Ovary (tissue), 7 donors: ENCODE measurements at regions not wholly inside any gene's neighbourhood (a gene's known extent, or its start where the extent isn't known, plus 50 kb on each side); places are given as distances from the start of the nearest gene placed in this dataset.

Experiments
- DNase-seq, 5 donors: peaks; one replicate each; pipeline ENCODE4 v3.0.0-alpha.2; 2019 to 2020
- H3K27ac ChIP-seq, 2 donors: fragments of 200-600 bp; one replicate each; pipeline versions ENCODE4 v1.5.1 to v1.8.0; 2019 to 2022
- H3K27me3 ChIP-seq: fragments of 200-600 bp; one replicate; pipeline ENCODE4 v1.8.0; 2022
- H3K36me3 ChIP-seq: fragments of 200-600 bp; sonication (generic); one replicate; pipeline ENCODE4 v1.5.1; 2019
- H3K4me1 ChIP-seq: one replicate; pipeline ENCODE4 v1.8.1; 2013; ENCODE audit warnings: mild to moderate bottlenecking, moderate library complexity; ENCODE audit not compliant: insufficient read depth
- H3K4me3 ChIP-seq: fragments of 200-600 bp; sonication (generic); one replicate; pipeline ENCODE4 v1.5.1; 2017
- H3K9me3 ChIP-seq, 2 donors: fragments of 200-600 bp in 1 of 2; sonication (generic) in 1 of 2; one replicate each; pipeline versions ENCODE4 v1.5.1 to v1.8.1; 2013 to 2019; ENCODE audit warnings: mild to moderate bottlenecking in 1 of 2, moderate library complexity in 1 of 2
- EP300 ChIP-seq: sonication (generic); formaldehyde crosslinking; IDR thresholded peaks from one replicate; pipeline ENCODE4 v1.6.1; 2017; ENCODE audit warnings: antibody characterized with exemption
- POLR2A ChIP-seq: fragments of 450-650 bp; IDR thresholded peaks from one replicate; pipeline ENCODE4 v1.6.1; 2017; ENCODE audit warnings: antibody characterized with exemption, mild to moderate bottlenecking, moderate library complexity
- WGBS, 3 donors: extraction: QIAGEN DNeasy Blood & Tissue Kit in 1 of 3; methylation state at CpG; one replicate each; pipeline versions ENCODE4 v1.1.5 to v1.1.7; 2013 to 2017; 5-methylcytosine and 5-hydroxymethylcytosine counted together
- intact Hi-C, 4 donors: fragments of 100-400 bp; cut with DNase I; formaldehyde crosslinking; loops; one replicate each; pipeline versions ENCODE4 v1.11.0 to v1.15.1; 2022 to 2023
- TF ChIP-seq, protein P1 (sequence below), 3 donors: fragments of 450-650 bp in 2 of 3; fragments of 200-600 bp in 1 of 3; IDR thresholded peaks; one replicate each; pipeline versions ENCODE4 v1.5.1 to v1.8.0; 2016 to 2022; ENCODE audit warnings: antibody characterized with exemption in 3 of 3, mild to moderate bottlenecking in 1 of 3
- donor health status: DM: no; HTN: no; CAD: no; lungs with moderate emphysema.
- donor health status: DM: no; HTN: no; CAD: no.
- donor health status: Bipolar disorder and iron deficiency.
- donor health status: DM: no; HTN: no; CAD: no.
- donor health status: DM: yes; HTN: yes; CAD: no.

DNA sequence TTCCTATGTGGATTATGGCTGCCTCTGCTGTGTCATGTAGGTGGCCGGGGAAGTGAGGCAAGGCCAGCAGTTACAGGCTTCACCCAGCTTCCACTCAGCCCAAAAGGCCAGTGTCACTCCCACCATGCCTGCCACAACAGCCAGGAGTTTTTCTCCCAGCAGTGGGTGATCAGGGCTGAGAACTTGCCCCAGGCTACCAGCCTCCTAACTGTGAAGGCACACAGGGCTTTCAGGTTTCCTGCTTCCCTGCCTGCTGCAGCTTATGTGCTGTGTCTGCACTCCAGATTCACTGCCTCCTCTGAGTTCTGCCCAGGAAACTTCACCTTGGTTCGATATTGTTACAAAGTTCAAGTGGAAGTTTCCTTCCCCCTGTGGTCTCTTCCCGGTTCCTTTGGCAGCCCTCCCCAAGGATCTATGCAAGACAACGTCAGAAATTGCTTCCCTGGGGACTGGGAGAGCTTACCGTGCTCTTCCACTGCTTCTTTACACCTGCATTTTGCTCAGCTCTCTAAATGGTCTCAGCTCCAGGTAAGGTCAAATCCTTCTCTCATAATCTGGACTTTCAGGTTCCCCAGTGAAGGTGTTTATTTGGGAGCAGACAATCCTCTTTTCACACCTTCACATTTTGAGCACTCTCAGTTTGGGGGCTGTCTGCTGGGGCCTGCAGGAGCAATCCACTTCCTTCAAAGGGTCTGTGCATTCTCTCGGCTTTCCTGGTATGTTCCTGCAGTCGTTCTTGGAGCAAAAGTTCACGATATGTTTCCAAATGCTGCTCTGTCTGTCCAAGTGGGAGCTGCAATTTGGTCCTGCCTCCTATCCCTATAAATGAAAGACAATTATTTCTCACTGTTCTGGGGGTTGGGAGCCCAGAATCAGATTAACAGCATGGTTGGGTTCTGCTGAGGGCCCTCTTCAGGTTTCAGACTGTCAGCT lies 1730.1 kb upstream of the PRR20A start:
- no peaks in the 10 kb centered on the region for H3K9me3 ChIP-seq
- H3K27me3 ChIP-seq = no peaks in the 10 kb centered on the region
- intact Hi-C loops = no loop called here
- H3K4me1 ChIP-seq = no peaks in the 10 kb centered on the region
- no peak overlapping the region for H3K27ac ChIP-seq
- no peaks in the 10 kb centered on the region for H3K36me3 ChIP-seq
- WGBS, 3 donors = 48 to 75% (median 65%) methylated on average over 8 of the region's 8 CpGs
- no peak for TF ChIP-seq POLR2A
- TF ChIP-seq, protein P1, sequence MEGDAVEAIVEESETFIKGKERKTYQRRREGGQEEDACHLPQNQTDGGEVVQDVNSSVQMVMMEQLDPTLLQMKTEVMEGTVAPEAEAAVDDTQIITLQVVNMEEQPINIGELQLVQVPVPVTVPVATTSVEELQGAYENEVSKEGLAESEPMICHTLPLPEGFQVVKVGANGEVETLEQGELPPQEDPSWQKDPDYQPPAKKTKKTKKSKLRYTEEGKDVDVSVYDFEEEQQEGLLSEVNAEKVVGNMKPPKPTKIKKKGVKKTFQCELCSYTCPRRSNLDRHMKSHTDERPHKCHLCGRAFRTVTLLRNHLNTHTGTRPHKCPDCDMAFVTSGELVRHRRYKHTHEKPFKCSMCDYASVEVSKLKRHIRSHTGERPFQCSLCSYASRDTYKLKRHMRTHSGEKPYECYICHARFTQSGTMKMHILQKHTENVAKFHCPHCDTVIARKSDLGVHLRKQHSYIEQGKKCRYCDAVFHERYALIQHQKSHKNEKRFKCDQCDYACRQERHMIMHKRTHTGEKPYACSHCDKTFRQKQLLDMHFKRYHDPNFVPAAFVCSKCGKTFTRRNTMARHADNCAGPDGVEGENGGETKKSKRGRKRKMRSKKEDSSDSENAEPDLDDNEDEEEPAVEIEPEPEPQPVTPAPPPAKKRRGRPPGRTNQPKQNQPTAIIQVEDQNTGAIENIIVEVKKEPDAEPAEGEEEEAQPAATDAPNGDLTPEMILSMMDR (IDR thresholded peaks at IDR 0.05) = no peak
- no peak for TF ChIP-seq EP300
- H3K4me3 ChIP-seq = no peak overlapping the region
- no peak for DNase-seq

DNA sequence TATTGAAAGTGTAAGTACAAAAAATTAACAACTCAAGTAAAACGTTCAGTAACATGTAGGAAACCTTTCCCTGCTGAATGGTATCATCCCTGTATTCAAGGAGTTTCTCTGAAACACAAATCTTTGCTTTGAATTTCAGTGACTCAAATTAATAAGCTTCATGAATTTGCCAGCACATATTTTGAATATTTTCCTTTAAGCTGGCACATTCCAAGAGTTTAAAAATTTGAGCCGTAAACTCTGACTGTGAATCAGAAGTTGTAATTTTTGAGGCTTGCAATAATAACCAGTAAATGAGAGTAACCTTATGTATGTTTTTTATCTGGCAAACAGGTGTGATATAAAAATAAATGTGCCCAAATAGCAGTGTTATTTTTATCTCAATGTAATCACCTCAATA lies 1722.6 kb upstream of the PRR20A start:
- TF ChIP-seq POLR2A = no peak
- TF ChIP-seq, protein P1 (IDR thresholded peaks at IDR 0.05) = no peak
- TF ChIP-seq EP300 = no peak
- no peak overlapping the region for H3K27ac ChIP-seq
- 8 to 26% (median 12%) methylated on average over 2 of the region's 2 CpGs for WGBS, 3 donors

DNA sequence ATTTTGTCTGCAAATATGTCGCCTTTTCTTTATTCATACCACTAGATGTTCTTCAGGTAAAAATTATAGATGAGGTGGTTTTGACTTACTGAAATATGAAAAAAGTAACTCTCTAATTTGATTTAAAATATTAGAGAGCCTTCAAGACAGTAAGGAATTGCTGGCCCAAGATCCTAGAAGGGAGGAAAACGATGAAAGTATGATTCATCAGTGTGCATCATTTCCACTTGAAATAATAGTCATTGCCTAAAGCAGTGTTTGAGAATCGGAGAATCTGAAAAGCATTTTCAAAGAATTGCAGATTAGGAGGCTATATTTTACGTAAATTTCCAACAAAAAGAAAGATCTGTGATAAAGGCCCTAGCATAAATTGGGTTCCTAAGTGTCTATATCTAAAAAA lies 1707.9 kb upstream of the PRR20A start:
- TF ChIP-seq POLR2A = no peak
- TF ChIP-seq, protein P1 (IDR thresholded peaks at IDR 0.05) = no peak
- TF ChIP-seq EP300 = no peak
- Histone ChIP-seq H3K4me3 (no peak overlapping the region), H3K36me3 (no peaks in the 10 kb centered on the region), H3K9me3 (no peaks in the 10 kb centered on the region), H3K27me3 (no peaks in the 10 kb centered on the region), H3K4me1 (no peaks in the 10 kb centered on the region), H3K27ac (no peak overlapping the region)
- intact Hi-C loops = no loop called here
- no peak for DNase-seq
- WGBS, 3 donors = 66 to 87% (median 68%) methylated on average over 4 of the region's 4 CpGs

More for the DNA sequence above, 1722.6 kb upstream of the PRR20A start:
- Histone ChIP-seq H3K4me1 (no peaks in the 10 kb centered on the region), H3K36me3 (no peaks in the 10 kb centered on the region), H3K9me3 (no peaks in the 10 kb centered on the region), H3K27me3 (no peaks in the 10 kb centered on the region), H3K4me3 (no peak overlapping the region)
- DNase-seq = no peak
- intact Hi-C loops = no loop called here

DNA sequence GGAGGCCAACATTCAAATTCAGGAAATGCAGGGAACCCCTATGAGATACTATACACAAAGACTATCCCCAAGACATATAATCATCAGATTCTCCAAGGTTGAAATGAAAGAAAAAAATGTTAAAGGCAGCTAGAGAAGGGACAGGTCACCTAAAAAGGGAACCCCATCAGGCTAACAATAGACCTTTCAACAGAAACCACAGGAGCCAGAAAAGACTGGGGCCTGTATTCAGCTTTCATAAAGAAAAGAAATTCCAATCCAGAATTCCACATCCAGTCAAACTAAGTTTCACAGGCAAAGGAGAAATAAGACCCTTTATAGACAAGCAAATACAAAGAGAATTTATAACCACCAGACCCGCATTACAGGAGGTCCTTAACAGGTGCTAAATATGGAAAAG lies 1703.6 kb upstream of the PRR20A start:
- Histone ChIP-seq H3K27ac (no peak overlapping the region), H3K36me3 (no peaks in the 10 kb centered on the region), H3K9me3 (no peaks in the 10 kb centered on the region), H3K27me3 (no peaks in the 10 kb centered on the region), H3K4me1 (no peaks in the 10 kb centered on the region), H3K4me3 (no peak overlapping the region)
- no peak for TF ChIP-seq POLR2A
- TF ChIP-seq EP300 = no peak
- TF ChIP-seq, protein P1 (IDR thresholded peaks at IDR 0.05) = no peak
- intact Hi-C loops = no loop called here
- no peak for DNase-seq
- 0 to 96% (median 41%) methylated on average over 1 of the region's 1 CpG for WGBS, 3 donors
